ENCODE measurements at regions not wholly inside any gene's neighbourhood (a gene's known extent, or its start where the extent isn't known, plus 50 kb on each side); places are given as distances from the start of the nearest gene placed in this dataset.

- TF ChIP-seq EZH2 (optimal IDR thresholded peaks at IDR 0.05; ENCODE audit: low read depth, low read length), result no peak
- TF ChIP-seq CTCF (IDR thresholded peaks at IDR 0.05; ENCODE audit: low read length), result no peak
- TF ChIP-seq EZH2phosphoT487 (IDR thresholded peaks at IDR 0.05; ENCODE audit: low read length), result no peak
These were observed 328.6 kb downstream of the CRPPA start for GRCh38 chr7:16092711-16093110.

Measured in MM.1S (cell line).